KG1 (cell line): ENCODE measurements at regions not wholly inside any gene's neighbourhood (a gene's known extent, or its start where the extent isn't known, plus 50 kb on each side); places are given as distances from the start of the nearest gene placed in this dataset.
"Not testable (repeated sequence)": the region's sequence is repeated elsewhere in the genome, so short reads cannot be mapped to it uniquely, and the experiment has no call there.

ENCODE experiments used
- DNase-seq: peaks from one replicate; lab custom pipeline; 2025; lab: John Stamatoyannopoulos, UW

GRCh38 chr16:76976101-76976500 lies 214.9 kb upstream of the MON1B start:
- no peak for DNase-seq

DNA sequence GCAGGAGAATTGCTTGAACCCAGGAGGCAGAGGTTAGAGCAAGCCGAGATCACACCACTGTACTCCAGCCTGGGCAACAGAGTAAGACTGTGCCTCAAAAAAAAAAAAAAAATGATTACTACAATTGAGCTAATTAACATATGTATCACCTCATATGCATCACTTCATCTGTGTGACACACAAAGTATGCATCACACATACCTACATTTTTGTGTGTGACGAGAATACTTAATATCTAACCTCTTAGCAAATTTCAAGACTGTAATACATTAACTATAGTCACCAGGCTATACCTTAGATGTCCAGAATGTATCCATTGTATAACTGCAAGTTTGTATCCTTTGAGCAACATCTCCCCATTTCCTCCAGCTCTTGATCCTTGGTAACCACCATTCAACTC lies 214.2 kb upstream of the MON1B start:
- DNase-seq = no peak

- no peak for DNase-seq
These were observed 206.8 kb upstream of the MON1B start for GRCh38 chr16:76984196-76984595.

GRCh38 chr16:76985392-76986045 lies 205.5 kb upstream of the MON1B start:
- DNase-seq = no peak

DNA sequence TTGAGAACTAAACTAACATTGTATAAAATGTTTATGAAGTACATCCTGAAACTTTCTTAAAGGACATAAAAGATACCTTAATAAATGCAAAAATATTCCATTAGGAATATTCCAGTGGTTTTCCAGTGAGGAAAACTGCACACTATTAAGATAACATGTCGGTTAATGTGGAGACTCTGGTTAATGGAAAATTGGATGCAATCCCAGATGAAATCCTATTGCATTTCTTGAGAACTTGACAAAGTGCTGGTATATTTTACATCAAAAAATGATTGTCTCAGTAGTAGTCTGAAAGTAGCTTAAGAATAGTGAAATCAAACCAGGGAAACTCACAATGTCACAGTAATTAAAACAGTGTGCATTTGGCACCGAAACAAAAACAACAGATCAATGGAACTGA lies 202.5 kb upstream of the MON1B start:
- no peak for DNase-seq

- no peak for DNase-seq
These were observed 188.3 kb upstream of the MON1B start for GRCh38 chr16:77002644-77003043.

DNA sequence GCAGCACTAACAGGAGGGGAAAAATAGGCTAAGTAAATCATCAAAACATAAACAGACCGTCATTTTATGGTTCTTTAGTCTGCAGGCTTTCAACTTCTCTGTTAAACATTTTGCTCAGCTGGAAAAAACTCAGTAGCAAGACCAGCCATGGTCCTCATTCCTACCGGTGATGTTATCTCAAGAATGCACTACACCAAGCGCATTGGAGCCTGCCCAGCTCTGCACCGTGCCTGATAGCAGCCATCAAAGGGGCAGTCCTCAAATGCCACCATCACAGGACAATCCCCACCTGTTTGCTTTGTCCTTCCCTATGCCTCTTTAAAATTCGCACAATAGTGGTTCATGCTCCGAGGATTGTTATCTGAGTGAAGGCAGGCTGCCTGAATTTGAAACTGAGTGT lies 181.5 kb upstream of the MON1B start:
- no peak for DNase-seq

DNA sequence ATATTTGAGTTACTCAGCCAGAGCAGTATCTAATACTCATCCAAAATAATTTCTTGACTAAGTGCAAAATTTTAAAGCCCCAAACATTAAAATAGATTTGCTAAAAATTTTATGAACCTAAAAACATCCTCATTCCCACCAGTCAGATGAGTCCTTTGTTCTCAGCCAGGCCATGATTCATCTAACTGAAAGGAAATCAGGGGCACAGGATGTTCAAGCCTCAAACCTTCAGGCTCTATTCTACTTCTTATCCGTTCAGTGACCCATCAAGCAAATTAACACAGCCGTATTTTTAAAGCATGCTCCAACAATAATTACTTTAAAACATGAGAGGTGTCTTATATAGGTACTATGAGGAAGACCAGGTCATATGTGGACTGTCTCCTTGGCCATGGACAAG lies 176.5 kb upstream of the MON1B start:
- no peak for DNase-seq

- DNase-seq = no peak
These were observed 160.4 kb upstream of the MON1B start for GRCh38 chr16:77030600-77030999.

DNA sequence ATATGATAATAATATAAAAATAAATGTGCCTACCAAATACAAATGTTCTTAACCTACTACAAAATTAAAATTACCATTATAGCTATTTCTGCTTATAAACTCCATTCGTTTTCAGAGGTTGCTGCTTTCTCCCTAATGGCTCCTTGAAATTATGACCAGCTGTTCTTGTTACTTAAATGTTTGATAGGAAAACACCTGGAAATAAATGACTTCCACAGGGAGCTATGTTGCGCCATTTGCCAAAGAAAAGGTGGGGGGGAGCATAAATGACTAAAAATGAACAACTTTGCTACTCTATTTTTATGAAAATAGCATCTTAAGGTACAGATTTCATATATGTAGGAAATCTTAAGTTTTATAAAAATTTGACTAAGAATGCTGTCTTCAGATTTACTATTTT lies 157.5 kb upstream of the MON1B start:
- no peak for DNase-seq

- no peak for DNase-seq
These were observed 155.6 kb upstream of the MON1B start for GRCh38 chr16:77035361-77035760.

GRCh38 chr16:77037696-77038347 lies 153.2 kb upstream of the MON1B start:
- DNase-seq = peak; percentile 7

GRCh38 chr16:77041468-77041867 lies 149.5 kb upstream of the MON1B start:
- DNase-seq = no peak

GRCh38 chr16:77043076-77043475 lies 147.9 kb upstream of the MON1B start:
- DNase-seq = no peak

DNA sequence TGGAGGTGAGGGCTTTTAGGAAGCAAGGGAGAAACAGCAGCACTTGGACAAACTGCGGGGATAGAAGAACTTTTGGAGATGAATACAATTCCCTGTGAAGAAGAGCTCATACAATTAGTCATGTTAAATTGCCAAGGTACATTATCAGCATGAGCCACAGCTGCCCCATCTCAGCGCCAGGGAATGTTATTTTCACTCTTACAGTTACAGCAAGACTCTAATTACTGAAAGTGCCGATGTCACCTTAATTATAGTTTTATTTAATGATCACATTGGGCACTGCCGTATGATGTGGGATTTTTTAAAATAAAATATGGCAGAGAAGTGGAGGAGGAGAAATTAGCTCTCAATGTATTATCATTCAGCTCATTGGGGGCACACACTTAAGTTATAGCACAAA lies 144.8 kb upstream of the MON1B start:
- no peak for DNase-seq

GRCh38 chr16:77048085-77048484 lies 142.9 kb upstream of the MON1B start:
- DNase-seq = no peak

GRCh38 chr16:77049577-77049976 lies 141.4 kb upstream of the MON1B start:
- no peak for DNase-seq

DNA sequence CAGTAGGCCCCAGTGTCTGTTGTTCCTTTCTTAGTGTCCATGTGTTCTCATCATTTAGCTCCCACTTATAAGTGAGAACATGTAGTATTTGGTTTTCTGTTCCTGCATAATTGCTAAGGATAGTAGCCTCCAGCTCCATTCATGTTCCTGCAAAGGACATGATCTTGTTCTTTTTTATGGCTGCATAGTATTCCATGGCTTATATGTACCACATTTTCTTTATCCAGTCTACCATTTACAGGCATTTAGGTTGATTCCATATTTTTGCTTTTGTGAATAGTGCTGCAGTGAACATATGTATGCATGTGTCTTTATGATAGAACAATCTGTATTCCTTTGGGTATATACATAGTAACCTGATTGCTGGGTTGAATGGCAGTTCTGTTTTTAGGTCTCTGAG lies 134.4 kb upstream of the MON1B start:
- not testable (repeated sequence) for DNase-seq

DNA sequence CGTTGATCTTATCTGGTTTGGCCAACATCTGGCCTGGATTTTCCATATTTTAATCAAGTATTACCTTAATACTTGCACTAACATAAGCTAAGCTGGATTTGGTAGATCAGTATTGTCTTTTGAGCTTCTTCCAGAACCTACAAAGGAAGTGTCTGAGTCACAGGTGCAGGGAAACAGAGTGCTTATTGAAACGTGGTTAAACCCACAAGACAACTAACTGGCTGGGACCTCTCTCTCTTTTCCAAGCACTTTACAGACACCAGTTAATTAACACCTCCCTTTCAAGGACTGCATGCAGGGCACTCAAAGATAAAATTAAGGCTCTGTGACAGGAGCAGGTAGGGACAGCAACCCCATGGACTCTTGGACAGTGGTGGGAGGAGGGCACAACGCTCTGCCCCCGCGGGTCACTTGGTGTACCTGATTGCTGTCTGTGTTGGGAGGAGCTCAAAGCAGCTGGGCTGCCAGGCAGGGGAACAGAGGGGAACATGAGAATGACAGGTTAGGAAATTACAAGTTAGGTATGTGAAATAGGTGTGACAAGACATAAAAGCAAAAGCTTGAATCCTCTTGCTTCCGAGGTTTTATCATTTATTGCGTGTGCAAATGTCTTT lies 133.7 kb upstream of the MON1B start:
- DNase-seq = no peak

DNA sequence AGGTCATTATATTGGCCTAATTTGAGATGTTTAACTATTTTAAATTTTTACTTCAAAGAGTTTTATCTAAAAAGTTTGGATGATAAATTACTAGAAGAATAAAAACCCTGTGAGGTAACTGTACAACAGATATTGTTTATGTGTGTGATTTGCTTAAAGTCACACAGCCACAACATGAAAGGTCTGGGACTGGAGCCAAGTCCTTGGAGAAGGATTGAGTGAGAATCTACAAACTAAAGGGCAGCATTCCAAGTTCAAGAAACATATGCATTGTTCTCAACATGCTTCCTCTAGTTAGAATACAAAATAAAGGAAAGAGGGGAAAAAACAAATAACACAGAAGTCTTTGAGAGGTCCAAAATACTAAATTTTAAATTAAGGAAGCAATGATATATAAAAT lies 131.5 kb upstream of the MON1B start:
- no peak for DNase-seq

DNA sequence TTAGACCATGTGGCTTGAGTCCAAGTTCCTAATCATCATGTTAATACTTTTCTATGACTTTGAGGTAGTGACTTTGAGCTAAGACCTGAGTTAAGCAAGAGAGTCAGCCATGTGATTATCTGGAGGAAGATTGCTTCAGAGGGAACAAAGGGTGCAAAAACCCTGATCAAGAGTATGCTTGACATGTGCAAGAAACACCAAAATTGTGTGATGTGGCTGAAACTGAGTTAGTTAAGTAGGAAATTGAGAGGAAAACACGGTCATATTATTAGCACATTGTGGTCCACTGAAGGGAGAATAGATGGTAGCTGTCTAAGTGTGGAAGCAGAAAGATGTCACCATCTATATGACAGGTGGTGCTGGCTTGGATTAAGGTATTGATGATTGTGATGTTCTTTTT lies 130.4 kb upstream of the MON1B start:
- no peak for DNase-seq

DNA sequence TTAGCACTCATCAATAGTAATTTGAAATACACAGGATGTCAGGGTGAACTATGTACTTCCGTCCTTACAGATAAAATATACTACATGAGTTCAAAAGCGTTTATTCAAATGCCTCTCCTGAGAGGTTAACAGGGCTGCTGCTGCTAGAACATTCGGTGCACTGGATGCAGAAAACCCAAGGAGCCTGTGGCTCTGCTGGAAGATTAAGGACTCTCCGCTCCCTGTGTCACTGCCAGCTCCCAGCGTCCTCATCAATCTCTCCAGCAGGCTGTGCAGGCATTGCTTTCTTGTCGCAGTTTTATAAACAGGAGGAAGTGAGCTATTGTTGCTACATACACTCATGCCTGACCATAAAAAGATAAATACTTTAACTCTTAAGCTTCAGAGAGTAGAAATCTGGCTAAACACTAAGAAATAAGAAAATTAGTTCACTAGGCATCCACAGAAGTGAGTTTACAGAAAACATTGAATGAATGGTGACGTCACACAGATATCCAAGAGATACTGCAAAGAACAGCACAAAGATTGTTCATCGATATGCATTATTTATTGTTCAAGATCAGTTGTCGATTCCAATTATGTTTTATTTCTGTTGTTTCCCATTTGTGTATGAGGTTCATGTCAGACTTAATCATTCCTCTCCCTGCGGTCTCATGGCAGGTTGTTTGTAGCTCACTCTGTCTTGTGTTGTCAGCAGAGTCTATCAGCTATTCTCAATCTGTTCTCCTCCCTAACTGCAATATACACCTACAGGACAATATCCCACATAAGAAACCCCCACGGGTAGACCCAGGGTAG lies 127.9 kb upstream of the MON1B start:
- DNase-seq = no peak

DNA sequence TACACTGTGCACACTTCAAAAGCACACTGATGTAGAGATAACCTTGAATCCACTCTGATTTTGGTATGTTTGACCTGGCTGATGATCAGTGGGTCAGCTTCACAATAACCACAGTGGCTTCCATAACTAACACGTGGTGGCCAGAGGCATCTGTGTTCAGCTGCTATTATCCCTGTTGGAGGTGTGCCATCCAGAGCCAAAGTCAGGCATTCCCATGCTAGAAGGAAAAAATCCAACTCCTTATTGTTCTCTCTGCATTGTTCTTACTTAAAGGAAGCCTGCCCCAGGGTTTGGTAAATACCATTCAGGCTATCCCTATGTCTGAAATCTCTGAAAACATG lies 127.3 kb upstream of the MON1B start:
- no peak for DNase-seq
